ENCODE measurements at regions not wholly inside any gene's neighbourhood (a gene's known extent, or its start where the extent isn't known, plus 50 kb on each side); places are given as distances from the start of the nearest gene placed in this dataset.

- Histone ChIP-seq H3K4me1 (ENCODE audit: control insufficient read depth, insufficient read depth, low read length) (no peaks in the 10 kb centered on the region), H4K20me1 (ENCODE audit: control insufficient read depth, insufficient read depth) (no peaks in the 10 kb centered on the region), H2AFZ (ENCODE audit: control insufficient read depth, low read depth, low read length) (no peak overlapping the region), H3K79me2 (ENCODE audit: control insufficient read depth, insufficient read depth, low read length) (no peaks in the 10 kb centered on the region), H3K36me3 (ENCODE audit: control insufficient read depth in 2 of 2, insufficient read depth in 2 of 2, low read length in 1 of 2) (no peaks in the 10 kb centered on the region), H3K27me3 (replicated peaks in 1 of 2; ENCODE audit: control insufficient read depth in 2 of 2, insufficient read depth in 2 of 2, low read length in 1 of 2) (no peaks in the 10 kb centered on the region), H3K4me2 (ENCODE audit: control insufficient read depth, insufficient read depth) (no peak overlapping the region), H3K9me3 (replicated peaks; ENCODE audit: control insufficient read depth, insufficient read depth, low read length) (no peaks in the 10 kb centered on the region), H3K27ac (ENCODE audit: control insufficient read depth, insufficient read depth) (no peak overlapping the region), H3K4me3 (no peak overlapping the region), H3K9ac (ENCODE audit: control insufficient read depth, insufficient read depth, low read length) (no peak overlapping the region)
- ChIA-PET POLR2A (no interaction called here), SMC1A (ENCODE audit: uncharacterized antibody, unreplicated experiment) (no interaction called here), CTCF (no interaction called here), RAD21 (ENCODE audit: unreplicated experiment) (no interaction called here)
- ATAC-seq (no peak), DNase-seq (ENCODE audit: low read depth, low spot score) (no peak), FAIRE-seq (no peak)
- no TSS peak for BruUV-seq (replicated peaks)
- in situ Hi-C loops (cut with MboI) (no loop called here), intact Hi-C loops (cut with micrococcal nuclease; ENCODE audit: unreplicated experiment) (no loop called here)
- 73% methylated on average over 1 of the region's 1 CpG for WGBS (ENCODE audit: insufficient coverage, insufficient replicate concordance, low lambda C conversion rate, missing lambda C conversion rate)
- TF ChIP-seq ZBTB4 (CRISPR knock-in tag; IDR thresholded peaks at IDR 0.05) (no peak), PBX3 (IDR thresholded peaks at IDR 0.05; ENCODE audit: insufficient replicate concordance, low read depth, low read length) (no peak), LARP7 (IDR thresholded peaks at IDR 0.05) (no peak), IRF4 (IDR thresholded peaks at IDR 0.05; ENCODE audit: low read depth, low read length) (no peak), IKZF1 (conservative IDR thresholded peaks at IDR 0.05) (no peak), MYB (IDR thresholded peaks at IDR 0.05; ENCODE audit: borderline replicate concordance, low read depth, low read length) (no peak), PML (IDR thresholded peaks at IDR 0.05; ENCODE audit: low read length) (no peak), SREBF2 (IDR thresholded peaks at IDR 0.05; ENCODE audit: low read length) (no peak), IRF3 (IDR thresholded peaks at IDR 0.05) (no peak), ZZZ3 (IDR thresholded peaks at IDR 0.05; ENCODE audit: control insufficient read depth, insufficient read length, low read depth) (no peak), ATF7 (IDR thresholded peaks at IDR 0.05; ENCODE audit: low read depth) (no peak)
Observed at GRCh38 chr9:81052846-81053245, 636.5 kb downstream of the TLE1 start.

Data from GM12878 (cell line).